Ascending aorta (tissue), 2 donors: ENCODE measurements at regions not wholly inside any gene's neighbourhood (a gene's known extent, or its start where the extent isn't known, plus 50 kb on each side); places are given as distances from the start of the nearest gene placed in this dataset.

Experiments used
- DNase-seq, 2 donors: peaks; one replicate each; pipeline ENCODE4 v3.0.0-alpha.2; 2019; ENCODE audit warnings: low spot score in 2 of 2
- H3K27ac ChIP-seq, 2 donors: fragments of 200-600 bp; sonication (generic); one replicate each; pipeline ENCODE4 v1.5.1; 2016 to 2017; ENCODE audit warnings: mild to moderate bottlenecking in 1 of 2
- H3K27me3 ChIP-seq: fragments of 200-600 bp; sonication (generic); one replicate; pipeline ENCODE4 v1.5.1; 2017
- H3K36me3 ChIP-seq, 2 donors: fragments of 200-600 bp; sonication (generic); one replicate each; pipeline ENCODE4 v1.5.1; 2016
- H3K4me1 ChIP-seq, 2 donors: fragments of 200-600 bp; sonication (generic); one replicate each; pipeline ENCODE4 v1.5.1; 2016 to 2017; ENCODE audit warnings: mild to moderate bottlenecking in 1 of 2
- H3K4me3 ChIP-seq, 2 donors: fragments of 200-600 bp; sonication (generic); one replicate each; pipeline ENCODE4 v1.5.1; 2016 to 2017; ENCODE audit warnings: mild to moderate bottlenecking in 1 of 2
- H3K9me3 ChIP-seq, 2 donors: fragments of 200-600 bp; sonication (generic); one replicate each; pipeline ENCODE4 v1.5.1; 2016
- intact Hi-C: fragments of 100-400 bp; cut with DNase I; formaldehyde crosslinking; loops from one replicate; pipeline ENCODE4 v1.15.1; 2023
- TF ChIP-seq, protein P1 (sequence below), 3 experiments: fragments of 200-600 bp in 2 of 3; fragments of 450-650 bp in 1 of 3; sonication (generic) in 2 of 3; IDR thresholded peaks; one replicate each; pipeline ENCODE4 v1.5.1; 2016 to 2019; ENCODE audit warnings: antibody characterized with exemption in 3 of 3, mild to moderate bottlenecking in 1 of 3, moderate library complexity in 1 of 3

DNA sequence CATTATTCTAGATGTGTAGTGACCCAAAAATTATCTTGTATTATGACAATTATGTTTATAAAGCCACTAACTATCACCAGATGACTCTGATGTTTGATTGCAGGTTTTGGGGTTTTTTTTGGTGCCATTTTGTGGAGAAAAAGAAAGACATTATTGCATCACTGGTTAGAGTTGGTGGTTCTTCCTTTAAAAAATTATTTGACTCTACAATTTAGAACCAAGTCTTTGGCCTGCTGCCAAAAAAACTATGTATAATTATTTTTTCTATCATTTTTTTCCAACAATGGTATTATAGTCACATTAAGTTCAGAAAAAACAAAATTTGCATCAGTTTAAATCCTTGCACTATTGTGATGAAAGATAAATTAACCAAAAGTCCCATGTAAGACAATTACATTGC, 258.6 kb upstream of the GRM7 start:
- H3K4me3 ChIP-seq = no peak overlapping the region
- intact Hi-C loops = no loop called here
- H3K27ac ChIP-seq = no peak overlapping the region
- DNase-seq = no peak
- no peaks in the 10 kb centered on the region for H3K27me3 ChIP-seq
- H3K9me3 ChIP-seq = no peaks in the 10 kb centered on the region
- no peaks in the 10 kb centered on the region for H3K4me1 ChIP-seq
- TF ChIP-seq, protein P1, sequence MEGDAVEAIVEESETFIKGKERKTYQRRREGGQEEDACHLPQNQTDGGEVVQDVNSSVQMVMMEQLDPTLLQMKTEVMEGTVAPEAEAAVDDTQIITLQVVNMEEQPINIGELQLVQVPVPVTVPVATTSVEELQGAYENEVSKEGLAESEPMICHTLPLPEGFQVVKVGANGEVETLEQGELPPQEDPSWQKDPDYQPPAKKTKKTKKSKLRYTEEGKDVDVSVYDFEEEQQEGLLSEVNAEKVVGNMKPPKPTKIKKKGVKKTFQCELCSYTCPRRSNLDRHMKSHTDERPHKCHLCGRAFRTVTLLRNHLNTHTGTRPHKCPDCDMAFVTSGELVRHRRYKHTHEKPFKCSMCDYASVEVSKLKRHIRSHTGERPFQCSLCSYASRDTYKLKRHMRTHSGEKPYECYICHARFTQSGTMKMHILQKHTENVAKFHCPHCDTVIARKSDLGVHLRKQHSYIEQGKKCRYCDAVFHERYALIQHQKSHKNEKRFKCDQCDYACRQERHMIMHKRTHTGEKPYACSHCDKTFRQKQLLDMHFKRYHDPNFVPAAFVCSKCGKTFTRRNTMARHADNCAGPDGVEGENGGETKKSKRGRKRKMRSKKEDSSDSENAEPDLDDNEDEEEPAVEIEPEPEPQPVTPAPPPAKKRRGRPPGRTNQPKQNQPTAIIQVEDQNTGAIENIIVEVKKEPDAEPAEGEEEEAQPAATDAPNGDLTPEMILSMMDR (IDR thresholded peaks at IDR 0.05) = no peak
- no peaks in the 10 kb centered on the region for H3K36me3 ChIP-seq

DNA sequence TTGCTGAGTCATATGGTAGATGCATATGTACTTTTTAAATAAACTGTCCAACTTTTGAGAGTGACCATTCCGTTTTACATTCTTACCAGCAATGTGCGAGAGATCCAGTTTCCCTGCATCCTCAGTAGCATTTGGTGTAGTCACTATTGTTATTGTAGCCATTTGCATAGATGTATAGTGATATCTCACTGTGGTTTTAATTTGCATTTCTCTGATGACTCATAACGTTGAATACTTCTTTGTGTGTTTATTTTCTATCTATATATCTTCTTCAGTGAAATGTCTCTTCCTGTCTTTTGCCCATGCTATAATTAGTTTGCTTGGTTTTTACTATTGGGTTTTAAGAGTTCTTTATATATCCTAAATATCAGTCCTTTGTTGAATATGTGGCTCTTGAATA, 255.7 kb upstream of the GRM7 start:
- Histone ChIP-seq H3K27me3 (no peaks in the 10 kb centered on the region), H3K27ac (no peak overlapping the region), H3K4me1 (no peaks in the 10 kb centered on the region), H3K9me3 (no peaks in the 10 kb centered on the region), H3K36me3 (no peaks in the 10 kb centered on the region), H3K4me3 (no peak overlapping the region)
- no peak for DNase-seq
- TF ChIP-seq, protein P1 (IDR thresholded peaks at IDR 0.05) = no peak
- intact Hi-C loops = no loop called here

- H3K9me3 ChIP-seq = no peaks in the 10 kb centered on the region
- H3K27ac ChIP-seq = no peak overlapping the region
- TF ChIP-seq, protein P1 (IDR thresholded peaks at IDR 0.05) = no peak
- intact Hi-C loops = no loop called here
- no peak overlapping the region for H3K4me3 ChIP-seq
- H3K27me3 ChIP-seq = no peaks in the 10 kb centered on the region
- H3K36me3 ChIP-seq = no peaks in the 10 kb centered on the region
- no peaks in the 10 kb centered on the region for H3K4me1 ChIP-seq
- DNase-seq = no peak
Observed at GRCh38 chr3:6608843-6609242, 252.1 kb upstream of the GRM7 start.

DNA sequence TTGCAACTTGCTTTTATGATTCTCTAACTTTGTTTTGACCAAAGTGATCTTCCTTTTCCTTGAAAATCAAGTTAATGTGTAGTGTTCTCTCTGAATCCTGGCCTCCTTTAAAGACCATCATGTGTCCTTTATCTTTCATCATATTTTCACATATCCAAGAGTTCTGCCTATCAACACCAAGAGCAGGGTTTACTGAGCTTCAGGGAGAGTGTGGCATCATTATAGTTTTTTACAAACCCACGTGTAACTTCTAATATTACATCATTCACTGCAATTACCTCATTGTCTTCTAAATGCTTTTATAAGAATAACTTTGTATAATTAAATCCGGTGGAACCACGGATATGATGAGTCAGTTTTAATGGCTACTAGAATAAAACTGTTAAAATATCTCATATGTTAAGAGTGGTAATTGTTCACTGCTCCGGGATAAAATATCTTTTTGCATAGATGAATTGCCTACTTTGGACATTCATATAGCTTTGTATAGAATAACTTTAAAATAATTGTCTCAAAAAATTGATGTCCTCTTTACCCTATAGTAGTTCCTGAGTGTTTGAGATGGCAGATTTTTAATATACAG, 248.8 kb upstream of the GRM7 start:
- TF ChIP-seq, protein P1 (IDR thresholded peaks at IDR 0.05) = no peak
- intact Hi-C loops = no loop called here

GRCh38 chr3:6622260-6622659, 238.7 kb upstream of the GRM7 start:
- Histone ChIP-seq H3K9me3 (no peaks in the 10 kb centered on the region), H3K36me3 (no peaks in the 10 kb centered on the region), H3K4me3 (no peak overlapping the region), H3K27ac (no peak overlapping the region), H3K27me3 (no peaks in the 10 kb centered on the region), H3K4me1 (no peaks in the 10 kb centered on the region)
- TF ChIP-seq, protein P1 (IDR thresholded peaks at IDR 0.05) = no peak
- intact Hi-C loops = no loop called here
- DNase-seq = no peak

More for the DNA sequence above, 248.8 kb upstream of the GRM7 start:
- Histone ChIP-seq H3K27ac (no peak overlapping the region), H3K36me3 (no peaks in the 10 kb centered on the region), H3K4me1 (no peaks in the 10 kb centered on the region), H3K9me3 (no peaks in the 10 kb centered on the region), H3K27me3 (no peaks in the 10 kb centered on the region), H3K4me3 (no peak overlapping the region)
- DNase-seq = no peak

GRCh38 chr3:6622712-6623111, 238.2 kb upstream of the GRM7 start:
- no peaks in the 10 kb centered on the region for H3K36me3 ChIP-seq
- no peaks in the 10 kb centered on the region for H3K4me1 ChIP-seq
- H3K9me3 ChIP-seq = no peaks in the 10 kb centered on the region
- no peak overlapping the region for H3K27ac ChIP-seq
- no peak overlapping the region for H3K4me3 ChIP-seq
- TF ChIP-seq, protein P1 (IDR thresholded peaks at IDR 0.05) = no peak
- DNase-seq = no peak
- no peaks in the 10 kb centered on the region for H3K27me3 ChIP-seq
- intact Hi-C loops = no loop called here
